Endodermal cell (in vitro differentiated cells): ENCODE measurements at regions not wholly inside any gene's neighbourhood (a gene's known extent, or its start where the extent isn't known, plus 50 kb on each side); places are given as distances from the start of the nearest gene placed in this dataset.

Source experiments
- DNase-seq: peaks from one replicate; pipeline ENCODE4 v3.0.0-alpha.2; 2017
- H3K27ac ChIP-seq: 2 replicates; pipeline ENCODE4 v1.5.1; 2013; ENCODE audit warnings: mild to moderate bottlenecking, low read depth, low read length, moderate library complexity
- H3K27me3 ChIP-seq: 2 replicates; pipeline ENCODE4 v1.6.1; 2013; ENCODE audit warnings: mild to moderate bottlenecking, low read length, moderate library complexity; ENCODE audit not compliant: insufficient read depth, control insufficient read depth, poor library complexity, severe bottlenecking
- H3K36me3 ChIP-seq: 2 replicates; pipeline ENCODE4 v1.7.0; 2013; ENCODE audit warnings: mild to moderate bottlenecking, low read length, moderate library complexity; ENCODE audit not compliant: control insufficient read depth, insufficient read depth
- H3K4me1 ChIP-seq: one replicate; pipeline ENCODE4 v1.7.0; 2013; ENCODE audit warnings: low read length; ENCODE audit not compliant: control insufficient read depth, insufficient read depth
- H3K4me3 ChIP-seq: 2 replicates; pipeline ENCODE4 v1.5.1; 2013; ENCODE audit warnings: mild to moderate bottlenecking, low read length, moderate library complexity
- H3K9ac ChIP-seq: 2 replicates; pipeline ENCODE4 v1.6.1; 2013; ENCODE audit warnings: mild to moderate bottlenecking, low read length, moderate library complexity; ENCODE audit not compliant: poor library complexity, severe bottlenecking; ENCODE audit errors: extremely low read depth
- H3K9me3 ChIP-seq: 2 replicates; pipeline ENCODE4 v1.6.1; 2013; ENCODE audit warnings: mild to moderate bottlenecking, low read length, moderate library complexity; ENCODE audit not compliant: control insufficient read depth
- H3K27ac Mint-ChIP-seq: 2 replicates; pipeline ENCODE4 v1.8.0; 2020; ENCODE audit warnings: mixed read lengths
- H3K27me3 Mint-ChIP-seq: 2 replicates; pipeline ENCODE4 v1.8.0; 2021; ENCODE audit warnings: mild to moderate bottlenecking, mixed read lengths; ENCODE audit not compliant: insufficient read depth
- H3K36me3 Mint-ChIP-seq: 2 replicates; pipeline ENCODE4 v1.8.0; 2020; ENCODE audit warnings: low read depth, mixed read lengths
- H3K4me1 Mint-ChIP-seq: 2 replicates; pipeline ENCODE4 v1.8.0; 2020; ENCODE audit warnings: mixed read lengths
- H3K4me3 Mint-ChIP-seq: 2 replicates; pipeline ENCODE4 v1.8.0; 2020; ENCODE audit warnings: mild to moderate bottlenecking, moderate library complexity, mixed read lengths
- H3K9me3 Mint-ChIP-seq: 2 replicates; pipeline ENCODE4 v1.8.0; 2020; ENCODE audit warnings: mild to moderate bottlenecking, mixed read lengths
- whole genome bisulfite sequencing, 2 experiments: methylation state at CpG; one replicate each; pipeline versions ENCODE4 v1.1.5 to v1.1.7; 2013; ENCODE audit warnings: missing lambda C conversion rate in 2 of 2, mixed read lengths in 1 of 2; ENCODE audit not compliant: insufficient coverage in 1 of 2, insufficient read length in 1 of 2; 5-methylcytosine and 5-hydroxymethylcytosine counted together
- TF ChIP-seq, protein P1 (sequence below): fragments of 200-600 bp; sonication (generic); conservative IDR thresholded peaks from 2 replicates; pipeline ENCODE4 v1.5.0; 2021; ENCODE audit warnings: antibody characterized with exemption, mild to moderate bottlenecking

- WGBS, 2 experiments: 93% methylated on average over 4 to 5 of the region's 5 CpGs
- Mint-ChIP-seq H3K4me1 (peaks cover 23% of the 10 kb centered on the region), H3K27me3 (no peaks in the 10 kb centered on the region), H3K9me3 (peaks cover 8% of the 10 kb centered on the region), H3K36me3 (no peaks in the 10 kb centered on the region), H3K4me3 (no peak overlapping the region), H3K27ac (no peak overlapping the region)
- H3K27ac ChIP-seq: no peak overlapping the region
- TF ChIP-seq, protein P1, sequence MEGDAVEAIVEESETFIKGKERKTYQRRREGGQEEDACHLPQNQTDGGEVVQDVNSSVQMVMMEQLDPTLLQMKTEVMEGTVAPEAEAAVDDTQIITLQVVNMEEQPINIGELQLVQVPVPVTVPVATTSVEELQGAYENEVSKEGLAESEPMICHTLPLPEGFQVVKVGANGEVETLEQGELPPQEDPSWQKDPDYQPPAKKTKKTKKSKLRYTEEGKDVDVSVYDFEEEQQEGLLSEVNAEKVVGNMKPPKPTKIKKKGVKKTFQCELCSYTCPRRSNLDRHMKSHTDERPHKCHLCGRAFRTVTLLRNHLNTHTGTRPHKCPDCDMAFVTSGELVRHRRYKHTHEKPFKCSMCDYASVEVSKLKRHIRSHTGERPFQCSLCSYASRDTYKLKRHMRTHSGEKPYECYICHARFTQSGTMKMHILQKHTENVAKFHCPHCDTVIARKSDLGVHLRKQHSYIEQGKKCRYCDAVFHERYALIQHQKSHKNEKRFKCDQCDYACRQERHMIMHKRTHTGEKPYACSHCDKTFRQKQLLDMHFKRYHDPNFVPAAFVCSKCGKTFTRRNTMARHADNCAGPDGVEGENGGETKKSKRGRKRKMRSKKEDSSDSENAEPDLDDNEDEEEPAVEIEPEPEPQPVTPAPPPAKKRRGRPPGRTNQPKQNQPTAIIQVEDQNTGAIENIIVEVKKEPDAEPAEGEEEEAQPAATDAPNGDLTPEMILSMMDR: no peak
- DNase-seq: no peak
- no peak overlapping the region for H3K9ac ChIP-seq
- H3K36me3 ChIP-seq: no peaks in the 10 kb centered on the region
- peaks cover 6% of the 10 kb centered on the region for H3K4me1 ChIP-seq
- peaks cover 11% of the 10 kb centered on the region for H3K9me3 ChIP-seq
- H3K4me3 ChIP-seq: no peak overlapping the region
- no peaks in the 10 kb centered on the region for H3K27me3 ChIP-seq
Measured at GRCh38 chr3:73765878-73766545, 141.3 kb upstream of the PDZRN3 start.

DNA sequence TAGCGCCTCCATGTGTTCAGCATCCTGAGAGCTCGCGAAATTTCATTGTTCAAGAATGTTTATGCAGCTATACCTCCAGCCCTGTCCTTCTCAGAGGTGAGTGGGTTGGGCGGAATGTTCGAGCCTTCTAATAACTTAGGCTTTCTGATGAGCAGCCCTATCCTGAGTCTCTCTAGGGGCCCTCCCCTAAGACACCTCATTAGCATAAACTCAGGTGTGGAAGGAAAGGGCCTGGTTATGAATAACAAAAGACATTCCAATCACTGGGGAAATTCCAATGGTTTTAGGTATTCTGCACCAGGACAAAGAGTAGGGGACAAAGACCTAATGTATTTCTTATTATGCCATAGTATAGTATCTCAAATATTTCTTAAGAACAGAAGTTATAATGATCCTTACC is 138.1 kb upstream of the PDZRN3 start:
- H3K4me1 Mint-ChIP-seq: peaks cover 25% of the 10 kb centered on the region
- H3K27ac Mint-ChIP-seq: peak overlapping the region; percentile 89
- 80 to 89% methylated on average over 2 to 5 of the region's 5 CpGs for WGBS, 2 experiments
- no peaks in the 10 kb centered on the region for H3K36me3 Mint-ChIP-seq
- no peaks in the 10 kb centered on the region for H3K36me3 ChIP-seq
- TF ChIP-seq, protein P1: no peak
- no peak overlapping the region for H3K4me3 Mint-ChIP-seq
- H3K27me3 ChIP-seq: no peaks in the 10 kb centered on the region
- H3K27ac ChIP-seq: no peak overlapping the region
- H3K4me1 ChIP-seq: peaks cover 2% of the 10 kb centered on the region
- H3K9me3 Mint-ChIP-seq: no peaks in the 10 kb centered on the region
- DNase-seq: peak; percentile 79
- no peaks in the 10 kb centered on the region for H3K9me3 ChIP-seq
- no peak overlapping the region for H3K9ac ChIP-seq
- no peak overlapping the region for H3K4me3 ChIP-seq
- H3K27me3 Mint-ChIP-seq: no peaks in the 10 kb centered on the region

GRCh38 chr3:73759297-73759711 is 134.6 kb upstream of the PDZRN3 start:
- no peaks in the 10 kb centered on the region for H3K9me3 ChIP-seq
- H3K4me3 Mint-ChIP-seq: no peak overlapping the region
- TF ChIP-seq, protein P1: no peak
- H3K27me3 Mint-ChIP-seq: peaks cover 6% of the 10 kb centered on the region
- H3K27ac ChIP-seq: no peak overlapping the region
- H3K36me3 Mint-ChIP-seq: no peaks in the 10 kb centered on the region
- H3K36me3 ChIP-seq: no peaks in the 10 kb centered on the region
- H3K4me1 Mint-ChIP-seq: peaks cover 16% of the 10 kb centered on the region
- H3K4me3 ChIP-seq: no peak overlapping the region
- WGBS, 2 experiments: 91 to 94% methylated on average over 2 to 3 of the region's 3 CpGs
- no peak overlapping the region for H3K27ac Mint-ChIP-seq
- no peaks in the 10 kb centered on the region for H3K27me3 ChIP-seq
- no peak for DNase-seq
- H3K4me1 ChIP-seq: peaks cover 2% of the 10 kb centered on the region
- H3K9ac ChIP-seq: no peak overlapping the region
- H3K9me3 Mint-ChIP-seq: no peaks in the 10 kb centered on the region
